Coronary artery (tissue), 2 donors: ENCODE measurements at regions not wholly inside any gene's neighbourhood (a gene's known extent, or its start where the extent isn't known, plus 50 kb on each side); places are given as distances from the start of the nearest gene placed in this dataset.

Experiments used
- DNase-seq: peaks from one replicate; pipeline ENCODE4 v3.0.0-alpha.2; 2017; ENCODE audit warnings: low spot score
- H3K27ac ChIP-seq, 2 donors: fragments of 200-600 bp; sonication (generic); one replicate each; pipeline ENCODE4 v1.5.1; 2016 to 2019
- H3K4me3 ChIP-seq: fragments of 200-600 bp; sonication (generic); 2 replicates; pipeline ENCODE4 v1.5.1; 2016; ENCODE audit warnings: mild to moderate bottlenecking, moderate library complexity
- CTCF ChIP-seq: fragments of 200-600 bp; sonication (generic); IDR thresholded peaks from one replicate; pipeline ENCODE4 v1.5.1; 2019; ENCODE audit warnings: antibody characterized with exemption

GRCh38 chr2:138275292-138275690 is 226.3 kb upstream of the SPOPL start:
- TF ChIP-seq CTCF, result no peak

GRCh38 chr2:138275881-138276280 is 225.7 kb upstream of the SPOPL start:
- no peak for DNase-seq
- no peak overlapping the region for H3K4me3 ChIP-seq
- TF ChIP-seq CTCF, result no peak
- no peak overlapping the region for H3K27ac ChIP-seq

More at GRCh38 chr2:138275292-138275690, 226.3 kb upstream of the SPOPL start:
- no peak for DNase-seq
- Histone ChIP-seq H3K4me3 (no peak overlapping the region), H3K27ac (no peak overlapping the region)

- TF ChIP-seq CTCF, result no peak
- no peak for DNase-seq
- Histone ChIP-seq H3K4me3 (no peak overlapping the region), H3K27ac (no peak overlapping the region)
Measured at GRCh38 chr2:138276339-138276738, 225.2 kb upstream of the SPOPL start.

- no peak for TF ChIP-seq CTCF
- no peak overlapping the region for H3K4me3 ChIP-seq
- DNase-seq, result no peak
- no peak overlapping the region for H3K27ac ChIP-seq
Measured at GRCh38 chr2:138277062-138277461, 224.5 kb upstream of the SPOPL start.

GRCh38 chr2:138279871-138280270 is 221.7 kb upstream of the SPOPL start:
- no peak overlapping the region for H3K4me3 ChIP-seq
- no peak overlapping the region for H3K27ac ChIP-seq
- TF ChIP-seq CTCF, result no peak
- no peak for DNase-seq

- TF ChIP-seq CTCF, result no peak
Measured at GRCh38 chr2:138280999-138281695, 220.4 kb upstream of the SPOPL start.

GRCh38 chr2:138282014-138282672 is 219.4 kb upstream of the SPOPL start:
- no peak for DNase-seq
- H3K4me3 ChIP-seq, result no peak overlapping the region
- H3K27ac ChIP-seq, result no peak overlapping the region
- no peak for TF ChIP-seq CTCF

More at GRCh38 chr2:138280999-138281695, 220.4 kb upstream of the SPOPL start:
- DNase-seq, result no peak
- Histone ChIP-seq H3K27ac (no peak overlapping the region), H3K4me3 (no peak overlapping the region)
